ENCODE measurements at regions not wholly inside any gene's neighbourhood (a gene's known extent, or its start where the extent isn't known, plus 50 kb on each side); places are given as distances from the start of the nearest gene placed in this dataset.

- TF ChIP-seq CTCF (IDR thresholded peaks at IDR 0.05) (no peak), POLR2A (IDR thresholded peaks at IDR 0.05) (no peak)
Measured at GRCh38 chr1:163927493-163927892, 605.7 kb downstream of the NUF2 start.

All from right lobe of liver (tissue), 4 donors.